Thoracic aorta (tissue), 2 donors: ENCODE measurements at regions not wholly inside any gene's neighbourhood (a gene's known extent, or its start where the extent isn't known, plus 50 kb on each side); places are given as distances from the start of the nearest gene placed in this dataset.

Experiments
- ATAC-seq: fragments of 150-250 bp; one replicate; pipeline ENCODE4 v1.8.0; 2017; ENCODE audit warnings: low read depth; ENCODE audit not compliant: insufficient number of reproducible peaks, low FRiP score
- DNase-seq: peaks from one replicate; pipeline ENCODE4 v3.0.0-alpha.2; 2020; ENCODE audit warnings: low spot score
- H3K27ac ChIP-seq, 2 donors: fragments of 200-600 bp; sonication (generic); 1 replicate in 1 of 2; 2 replicates in 1 of 2; pipeline ENCODE4 v1.5.1; 2016; ENCODE audit warnings: mild to moderate bottlenecking in 2 of 2, moderate library complexity in 2 of 2
- H3K27me3 ChIP-seq: fragments of 200-600 bp; sonication (generic); replicated peaks from 2 replicates; pipeline ENCODE4 v1.6.0; 2016; ENCODE audit warnings: mild to moderate bottlenecking; ENCODE audit not compliant: insufficient read depth
- H3K36me3 ChIP-seq: fragments of 200-600 bp; sonication (generic); one replicate; pipeline ENCODE4 v1.5.1; 2016
- H3K4me1 ChIP-seq, 2 donors: fragments of 200-600 bp; sonication (generic); 1 replicate in 1 of 2; 2 replicates in 1 of 2; pipeline versions ENCODE4 v1.5.1 to v1.6.0; 2016; ENCODE audit warnings: low read depth in 2 of 2, mild to moderate bottlenecking in 1 of 2; ENCODE audit not compliant: control insufficient read depth in 1 of 2
- H3K4me3 ChIP-seq: fragments of 200-600 bp; sonication (generic); 2 replicates; pipeline ENCODE4 v1.5.1; 2016; ENCODE audit warnings: mild to moderate bottlenecking
- H3K9me3 ChIP-seq: fragments of 200-600 bp; sonication (generic); 2 replicates; pipeline ENCODE4 v1.5.1; 2016
- TF ChIP-seq, protein P1 (sequence below): fragments of 200-600 bp; sonication (generic); IDR thresholded peaks from one replicate; pipeline ENCODE4 v1.5.1; 2019; ENCODE audit warnings: antibody characterized with exemption

DNA sequence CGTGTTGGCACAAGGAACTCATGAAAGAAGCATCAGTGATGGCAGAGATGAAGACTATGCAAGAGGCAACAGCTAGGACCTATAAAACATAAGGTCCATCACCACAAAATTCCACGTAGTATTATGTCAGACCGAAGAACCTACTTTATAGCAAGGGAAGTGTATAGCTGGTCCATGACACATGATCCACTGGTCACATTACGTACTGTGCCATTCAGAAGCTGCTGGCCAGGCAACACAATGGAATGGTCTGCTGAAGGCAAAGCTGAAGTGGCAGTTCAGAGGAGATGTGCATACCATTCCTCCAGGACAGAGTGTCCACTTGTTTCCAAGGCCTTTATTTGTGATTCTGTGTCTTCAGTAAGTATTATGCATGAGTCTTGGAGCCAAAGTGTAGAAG lies 215.5 kb upstream of the UGT8 start:
- Histone ChIP-seq H3K36me3 (no peaks in the 10 kb centered on the region), H3K4me1 (no peaks in the 10 kb centered on the region), H3K4me3 (no peak overlapping the region), H3K27me3 (no peaks in the 10 kb centered on the region), H3K27ac (no peak overlapping the region), H3K9me3 (no peaks in the 10 kb centered on the region)
- no peak for DNase-seq
- TF ChIP-seq, protein P1, sequence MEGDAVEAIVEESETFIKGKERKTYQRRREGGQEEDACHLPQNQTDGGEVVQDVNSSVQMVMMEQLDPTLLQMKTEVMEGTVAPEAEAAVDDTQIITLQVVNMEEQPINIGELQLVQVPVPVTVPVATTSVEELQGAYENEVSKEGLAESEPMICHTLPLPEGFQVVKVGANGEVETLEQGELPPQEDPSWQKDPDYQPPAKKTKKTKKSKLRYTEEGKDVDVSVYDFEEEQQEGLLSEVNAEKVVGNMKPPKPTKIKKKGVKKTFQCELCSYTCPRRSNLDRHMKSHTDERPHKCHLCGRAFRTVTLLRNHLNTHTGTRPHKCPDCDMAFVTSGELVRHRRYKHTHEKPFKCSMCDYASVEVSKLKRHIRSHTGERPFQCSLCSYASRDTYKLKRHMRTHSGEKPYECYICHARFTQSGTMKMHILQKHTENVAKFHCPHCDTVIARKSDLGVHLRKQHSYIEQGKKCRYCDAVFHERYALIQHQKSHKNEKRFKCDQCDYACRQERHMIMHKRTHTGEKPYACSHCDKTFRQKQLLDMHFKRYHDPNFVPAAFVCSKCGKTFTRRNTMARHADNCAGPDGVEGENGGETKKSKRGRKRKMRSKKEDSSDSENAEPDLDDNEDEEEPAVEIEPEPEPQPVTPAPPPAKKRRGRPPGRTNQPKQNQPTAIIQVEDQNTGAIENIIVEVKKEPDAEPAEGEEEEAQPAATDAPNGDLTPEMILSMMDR, result no peak
- ATAC-seq, result no peak

DNA sequence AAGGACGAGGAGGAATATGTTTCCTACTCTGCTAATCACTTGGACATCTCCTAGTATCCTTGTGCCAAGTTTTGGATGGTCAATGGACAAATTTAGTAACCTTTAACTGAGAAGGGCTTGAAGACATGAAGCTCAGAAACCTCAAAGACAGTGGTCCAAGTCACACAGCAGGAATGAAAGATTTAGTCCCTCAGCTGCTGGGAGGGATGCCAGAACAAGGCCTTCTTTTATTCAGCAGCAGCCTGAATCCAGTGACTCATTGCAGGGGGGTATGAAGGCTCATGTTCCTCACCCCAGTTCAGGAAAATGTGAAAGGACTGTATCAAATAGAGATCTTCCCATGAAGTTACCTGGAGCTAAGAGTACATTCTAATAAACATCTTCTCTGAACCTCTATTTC lies 214.9 kb upstream of the UGT8 start:
- ATAC-seq, result no peak
- Histone ChIP-seq H3K27ac (no peak overlapping the region), H3K27me3 (no peaks in the 10 kb centered on the region), H3K4me3 (no peak overlapping the region), H3K36me3 (no peaks in the 10 kb centered on the region), H3K4me1 (no peaks in the 10 kb centered on the region), H3K9me3 (no peaks in the 10 kb centered on the region)
- no peak for DNase-seq
- TF ChIP-seq, protein P1, result no peak

DNA sequence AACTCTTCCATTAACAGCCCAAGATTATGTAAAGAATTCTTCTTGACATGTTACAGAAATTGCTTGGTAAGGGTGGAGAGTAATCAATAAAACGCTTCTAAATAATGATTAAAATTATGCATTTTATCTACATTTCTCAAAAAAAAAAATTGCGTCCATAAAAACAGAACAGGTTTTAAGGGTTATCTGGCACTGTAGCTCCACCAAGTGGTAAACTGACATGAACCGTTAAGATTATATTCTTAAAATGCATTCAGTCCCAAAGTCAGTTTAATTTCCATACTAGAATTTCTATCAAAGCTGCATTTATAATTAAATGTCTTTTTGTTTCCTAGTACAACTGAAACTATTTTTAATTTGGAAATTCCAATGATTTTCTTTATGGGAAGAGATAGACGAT lies 214.0 kb upstream of the UGT8 start:
- TF ChIP-seq, protein P1, result peak; percentile 22

DNA sequence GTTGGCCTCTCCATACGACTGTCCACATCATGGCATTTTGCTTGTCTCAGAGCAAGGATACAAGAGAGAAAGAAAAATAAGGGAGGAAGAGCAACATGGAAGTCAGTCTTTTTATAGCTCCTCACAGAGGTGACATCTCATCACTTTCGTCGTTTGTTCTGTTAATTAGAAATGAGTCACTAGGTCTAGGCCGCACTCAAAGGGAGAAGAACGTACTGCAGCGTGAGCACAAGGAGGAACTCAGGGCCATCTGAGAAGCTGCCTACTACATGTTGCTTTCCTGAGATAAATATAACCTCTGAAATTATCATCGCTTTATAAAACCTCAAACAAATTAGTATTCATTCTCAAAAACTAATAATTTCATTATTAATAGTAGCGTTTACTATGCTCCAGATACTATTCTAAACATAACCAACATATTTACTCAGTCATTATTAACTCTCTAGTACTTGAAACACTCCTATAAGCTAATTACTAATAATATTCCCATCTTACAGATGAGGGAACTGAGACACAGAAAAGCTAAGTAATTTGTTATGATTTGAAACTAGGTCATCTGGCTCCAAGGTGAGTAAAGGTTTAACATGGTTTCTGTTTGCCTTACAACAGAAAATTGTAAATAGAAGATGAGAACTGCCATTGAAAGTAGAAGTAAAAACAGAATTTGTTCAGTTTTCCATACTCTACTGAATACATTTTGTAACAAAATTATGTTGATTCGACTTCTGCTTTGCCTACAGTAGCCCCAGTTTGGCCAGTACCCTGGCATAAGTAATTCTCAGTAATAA lies 213.2 kb upstream of the UGT8 start:
- TF ChIP-seq, protein P1, result no peak
- no peaks in the 10 kb centered on the region for H3K4me1 ChIP-seq
- DNase-seq, result no peak
- H3K9me3 ChIP-seq, result no peaks in the 10 kb centered on the region
- ATAC-seq, result no peak
- no peak overlapping the region for H3K27ac ChIP-seq
- no peaks in the 10 kb centered on the region for H3K27me3 ChIP-seq
- no peaks in the 10 kb centered on the region for H3K36me3 ChIP-seq
- H3K4me3 ChIP-seq, result no peak overlapping the region

More for the DNA sequence above, 214.0 kb upstream of the UGT8 start:
- Histone ChIP-seq H3K27ac (no peak overlapping the region), H3K9me3 (no peaks in the 10 kb centered on the region), H3K4me1 (no peaks in the 10 kb centered on the region), H3K27me3 (no peaks in the 10 kb centered on the region), H3K4me3 (no peak overlapping the region), H3K36me3 (no peaks in the 10 kb centered on the region)
- ATAC-seq, result no peak
- no peak for DNase-seq

DNA sequence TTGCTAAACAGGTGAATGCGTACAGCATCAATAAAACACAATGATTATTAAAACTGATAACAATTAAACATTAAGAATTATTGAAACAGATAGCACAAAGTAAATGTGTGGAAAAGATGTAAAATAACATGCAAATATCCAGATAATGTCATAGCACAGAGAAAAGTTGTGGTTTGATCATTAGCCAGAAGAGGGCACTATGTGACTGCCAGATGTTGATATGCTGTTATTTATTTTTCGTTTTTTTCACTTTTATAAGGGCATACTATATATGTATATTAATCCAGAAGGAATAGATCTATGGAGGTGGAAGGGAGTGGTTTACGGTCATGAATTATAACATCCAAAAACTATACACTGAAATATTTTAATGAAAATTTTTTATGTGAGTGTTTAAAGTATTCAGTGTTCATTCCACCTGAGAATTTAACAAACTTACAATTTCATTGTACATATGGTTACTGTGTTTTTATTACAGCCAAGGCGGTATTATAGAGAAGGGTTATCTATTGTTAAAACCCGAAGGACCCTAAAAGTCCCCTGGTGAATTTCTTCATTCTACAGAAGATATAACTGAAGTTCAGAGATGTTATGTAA lies 211.9 kb upstream of the UGT8 start:
- DNase-seq (no peak), ATAC-seq (no peak)
- Histone ChIP-seq H3K36me3 (no peaks in the 10 kb centered on the region), H3K4me1 (no peaks in the 10 kb centered on the region), H3K4me3 (no peak overlapping the region), H3K9me3 (no peaks in the 10 kb centered on the region), H3K27me3 (no peaks in the 10 kb centered on the region), H3K27ac (no peak overlapping the region)
- TF ChIP-seq, protein P1, result peak; percentile 17
